ENCODE measurements at regions not wholly inside any gene's neighbourhood (a gene's known extent, or its start where the extent isn't known, plus 50 kb on each side); places are given as distances from the start of the nearest gene placed in this dataset.
"Not testable (repeated sequence)": the region's sequence is repeated elsewhere in the genome, so short reads cannot be mapped to it uniquely, and the experiment has no call there.

DNA sequence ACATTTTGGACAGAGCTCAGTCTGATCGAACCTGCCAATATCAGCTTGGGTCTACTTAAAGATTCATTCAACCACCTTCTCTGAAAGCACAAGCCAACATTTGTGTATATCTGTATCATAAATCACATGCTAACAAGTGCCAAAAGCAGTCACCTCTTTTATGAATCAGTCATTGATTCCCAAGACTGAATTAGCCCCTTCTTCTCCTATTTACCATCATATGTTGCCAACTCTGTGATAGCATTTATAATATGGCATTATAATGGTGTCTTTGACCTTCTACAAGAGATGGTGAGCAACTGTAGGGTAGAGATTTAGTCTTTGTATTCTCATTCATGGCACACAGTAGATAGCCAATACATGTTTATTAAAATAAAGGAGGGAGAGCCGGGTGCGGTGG is 61.4 kb downstream of the DDX53 start:
- DNase-seq, result no peak

DNA sequence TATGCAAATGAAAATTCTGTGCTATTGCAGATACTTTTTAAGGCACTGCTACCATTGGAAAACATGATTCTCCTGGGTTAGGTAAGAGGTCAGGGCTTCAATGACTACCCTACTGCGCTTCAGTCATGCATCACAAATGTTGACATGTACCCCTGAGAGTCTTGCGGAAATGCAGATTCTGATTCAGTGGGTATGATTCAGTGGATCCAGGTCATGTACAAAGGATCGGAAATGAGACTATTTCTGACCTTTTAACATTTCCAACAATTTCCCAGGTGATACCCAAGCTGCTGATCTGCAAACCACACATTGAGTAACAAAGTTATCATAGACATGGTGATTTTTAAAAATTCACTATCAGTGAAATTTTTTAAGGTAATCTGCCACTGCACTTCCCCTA is 62.6 kb downstream of the DDX53 start:
- no peak for DNase-seq

DNA sequence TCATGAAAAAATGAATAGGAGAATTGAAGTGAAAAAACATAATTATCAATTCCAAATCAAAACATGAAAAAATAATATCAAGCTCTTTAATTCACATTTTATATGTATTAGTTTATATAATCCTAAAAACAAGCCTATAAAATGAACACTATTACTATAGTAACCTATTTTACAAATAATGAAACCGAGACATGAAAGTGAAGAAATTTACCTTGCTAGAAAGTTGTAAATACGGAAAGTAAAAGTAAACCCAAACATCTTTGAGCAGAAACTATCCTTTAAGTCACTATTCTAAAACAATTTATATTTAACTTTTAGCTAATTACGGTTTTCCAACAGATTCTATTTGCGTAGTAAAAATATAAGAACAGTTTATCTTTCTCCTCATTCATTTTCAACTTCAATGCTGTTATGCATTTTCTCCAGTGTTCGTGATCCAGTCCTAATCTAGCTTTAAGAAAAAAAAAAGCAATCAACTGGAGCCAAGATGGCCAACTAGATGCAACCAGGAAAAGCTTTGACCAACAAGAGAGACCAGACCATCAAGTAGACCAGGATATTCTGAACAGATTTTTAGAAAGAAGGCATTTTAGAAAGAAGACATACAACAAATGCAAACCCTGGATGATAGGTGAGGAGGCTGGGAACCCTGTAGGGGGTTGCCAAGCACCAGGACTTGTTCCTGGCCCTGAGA is 67.0 kb downstream of the DDX53 start:
- no peak for DNase-seq

- not testable (repeated sequence) for DNase-seq
Measured at GRCh38 chrX:23075461-23075860, 75.7 kb downstream of the DDX53 start.

DNA sequence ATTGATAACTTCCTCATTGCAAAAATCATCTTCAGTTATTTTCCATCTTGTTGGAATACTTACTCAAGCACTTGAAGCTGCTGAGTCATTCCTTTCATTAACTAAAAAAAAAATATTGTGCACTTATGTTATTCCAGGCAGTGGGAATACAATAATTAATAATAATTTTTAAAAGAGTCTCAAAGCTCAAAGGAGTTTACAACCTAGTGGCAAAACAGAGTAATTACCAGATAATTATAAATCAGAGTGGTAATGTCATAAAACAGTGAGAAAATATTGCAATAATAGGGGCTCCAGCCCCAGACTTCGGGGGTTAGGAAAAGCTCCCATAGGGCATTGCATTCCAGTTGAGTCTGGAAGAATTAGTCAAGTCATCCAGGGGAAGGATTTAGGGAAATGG is 79.6 kb downstream of the DDX53 start:
- DNase-seq, result no peak

DNA sequence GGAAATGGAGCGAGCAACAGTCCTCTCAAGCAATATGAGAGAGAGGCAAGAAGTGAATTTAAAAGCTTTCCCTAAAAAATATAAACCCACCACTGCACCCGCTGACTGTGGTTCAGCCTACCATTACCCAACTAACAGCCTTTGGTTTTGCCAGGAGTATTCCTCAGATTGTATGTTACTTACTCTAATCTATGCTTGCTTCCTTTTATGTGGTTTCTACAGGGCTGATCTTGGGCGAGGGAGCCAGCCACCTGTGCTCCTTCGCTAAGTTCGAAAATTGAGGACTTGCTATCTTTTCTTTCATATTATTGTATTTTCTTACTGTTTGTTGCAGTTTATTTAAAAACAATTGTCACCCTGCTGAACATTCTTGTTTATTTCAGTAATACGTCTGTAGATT is 101.1 kb downstream of the DDX53 start:
- DNase-seq, result no peak

DNA sequence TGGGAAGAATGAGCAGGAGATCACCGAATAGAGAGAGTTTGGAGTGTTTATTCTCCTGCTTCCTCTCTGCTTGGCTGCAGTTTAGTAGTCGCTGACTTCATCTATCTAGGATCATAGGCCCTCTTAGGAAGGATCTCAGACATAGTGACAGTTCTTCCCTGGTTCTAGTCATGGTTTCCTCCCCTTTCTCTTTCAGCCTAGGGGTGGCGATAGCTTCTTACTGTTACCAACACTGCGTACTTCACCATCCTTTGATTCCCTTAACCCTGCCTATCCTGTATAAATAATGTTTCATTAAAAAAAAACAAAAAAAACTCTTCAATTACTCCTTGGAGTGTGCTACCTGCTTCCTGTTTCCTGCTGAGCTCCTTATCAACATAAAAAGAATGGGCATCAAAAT is 103.8 kb downstream of the DDX53 start:
- DNase-seq, result no peak

- DNase-seq, result no peak
Measured at GRCh38 chrX:23114241-23114640, 114.5 kb downstream of the DDX53 start.

- DNase-seq, result no peak
Measured at GRCh38 chrX:23115651-23116050, 115.9 kb downstream of the DDX53 start.

- DNase-seq, result no peak
Measured at GRCh38 chrX:23118163-23118562, 118.4 kb downstream of the DDX53 start.

DNA sequence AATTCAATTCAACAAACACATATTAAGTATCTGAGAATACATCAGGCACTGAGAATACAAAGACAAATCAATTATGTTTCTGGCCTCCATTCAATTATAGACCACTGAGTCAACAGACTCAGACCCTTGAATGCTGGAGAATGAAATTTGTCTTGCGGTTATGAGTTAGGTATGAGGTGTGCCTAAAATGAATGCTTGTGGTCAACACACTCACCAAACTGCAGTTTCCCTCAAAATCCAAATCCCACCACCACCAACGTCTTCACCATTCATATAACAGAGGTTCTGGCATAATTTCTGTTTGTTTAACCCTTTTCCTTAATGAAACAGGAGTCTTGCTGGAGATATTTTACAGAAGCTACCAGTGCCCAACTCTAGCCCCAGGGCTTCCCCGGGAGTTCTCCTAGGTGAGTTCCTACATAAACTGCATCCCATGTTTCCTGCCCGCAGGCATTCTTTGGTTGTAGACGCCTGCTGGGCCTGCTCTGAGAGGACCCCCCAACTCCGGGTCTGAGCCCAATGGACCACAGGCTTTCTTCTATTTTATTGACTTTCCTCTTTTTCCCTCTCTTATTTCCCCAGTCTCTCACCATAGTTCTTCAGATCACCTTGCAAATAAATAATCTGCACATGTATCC is 119.2 kb downstream of the DDX53 start:
- no peak for DNase-seq

DNA sequence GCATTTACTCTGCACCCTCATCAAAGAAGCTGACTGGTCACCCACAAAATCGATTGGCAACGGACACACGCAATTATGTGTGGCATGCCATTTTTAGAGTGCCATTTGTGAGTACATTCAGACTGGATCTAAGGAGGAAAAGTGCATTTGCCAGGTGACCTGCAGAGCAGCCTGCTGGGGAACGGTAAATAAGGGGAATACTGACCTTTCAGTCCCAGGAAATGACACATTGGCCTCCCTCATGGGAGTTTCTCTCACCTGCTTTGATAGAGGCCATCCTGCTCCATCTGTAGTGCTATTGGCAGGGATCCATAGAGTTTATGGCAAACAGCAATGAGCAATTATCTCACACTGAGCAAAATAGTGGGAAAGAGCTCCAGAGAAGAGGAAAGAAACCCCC is 127.8 kb downstream of the DDX53 start:
- no peak for DNase-seq

GRCh38 chrX:23133551-23133950 is 133.8 kb downstream of the DDX53 start:
- DNase-seq, result no peak

- peak; percentile 38 for DNase-seq
Measured at GRCh38 chrX:23134136-23134535, 134.4 kb downstream of the DDX53 start.

- no peak for DNase-seq
Measured at GRCh38 chrX:23136816-23137215, 137.1 kb downstream of the DDX53 start.

- DNase-seq, result no peak
Measured at GRCh38 chrX:23168291-23168690, 166.4 kb upstream of the PTCHD1 start.

DNA sequence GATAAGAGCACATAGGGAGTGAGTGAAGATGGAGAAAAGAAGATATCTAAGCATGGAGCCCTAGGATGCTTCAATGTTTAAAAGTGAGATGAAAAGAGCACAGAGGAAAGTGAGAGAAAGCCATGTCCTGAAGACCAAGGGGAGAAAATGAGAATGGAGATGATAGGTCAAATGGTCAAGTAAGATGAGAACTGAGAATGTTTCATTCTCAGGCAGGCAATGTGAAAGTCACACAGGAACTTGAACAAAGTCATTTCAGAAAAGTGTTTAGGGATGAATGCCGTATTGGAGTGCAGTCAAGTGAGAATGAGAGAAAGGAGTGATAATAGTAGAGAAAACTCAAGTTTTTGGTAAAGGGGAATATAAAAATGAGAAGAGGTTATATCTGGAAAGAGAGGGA is 148.7 kb upstream of the PTCHD1 start:
- no peak for DNase-seq

- no peak for DNase-seq
Measured at GRCh38 chrX:23187819-23188218, 146.8 kb upstream of the PTCHD1 start.

GRCh38 chrX:23194885-23195554 is 139.6 kb upstream of the PTCHD1 start:
- peak; percentile 18 for DNase-seq

- peak; percentile 47 for DNase-seq
Measured at GRCh38 chrX:23195761-23196160, 138.9 kb upstream of the PTCHD1 start.

DNA sequence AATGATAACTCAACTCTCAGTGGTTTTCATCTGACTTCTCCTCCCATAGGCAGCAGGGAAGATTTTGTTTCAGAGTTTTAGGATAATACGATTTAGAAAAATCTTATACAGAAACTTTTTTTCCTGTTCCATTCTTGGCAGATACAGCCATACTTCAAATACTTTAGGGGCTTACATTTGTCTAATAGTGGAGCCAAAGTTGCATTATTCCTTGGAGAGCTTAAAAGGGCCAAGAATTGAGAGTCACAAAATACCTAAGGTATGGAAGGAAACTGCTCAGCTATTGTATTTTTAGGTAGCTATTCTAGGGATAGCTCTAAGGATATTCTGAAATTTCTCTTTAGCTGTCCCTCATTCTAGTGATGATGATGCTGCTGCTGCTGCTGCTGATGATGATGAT is 132.9 kb upstream of the PTCHD1 start:
- DNase-seq, result peak; percentile 12

- DNase-seq, result no peak
Measured at GRCh38 chrX:23202326-23202725, 132.3 kb upstream of the PTCHD1 start.

DNA sequence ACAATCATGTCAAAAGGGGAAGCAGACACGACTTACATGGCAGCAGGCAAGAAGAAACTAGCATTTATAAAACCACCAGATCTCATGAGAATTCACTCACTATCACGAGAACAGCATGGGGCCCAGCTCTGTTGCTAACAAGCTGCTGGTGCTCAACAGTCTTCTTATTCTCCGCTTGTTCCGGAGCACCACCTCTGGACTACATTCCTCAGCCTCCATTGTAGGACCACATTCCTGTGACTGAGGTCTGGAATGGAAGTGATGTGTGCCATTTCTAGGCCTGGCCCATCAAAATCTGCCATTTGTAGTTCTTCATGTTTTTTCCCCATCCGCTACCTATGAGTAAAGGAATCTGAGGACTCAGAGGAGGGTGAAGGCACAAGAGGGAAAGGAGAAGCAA is 111.5 kb upstream of the PTCHD1 start:
- no peak for DNase-seq

DNA sequence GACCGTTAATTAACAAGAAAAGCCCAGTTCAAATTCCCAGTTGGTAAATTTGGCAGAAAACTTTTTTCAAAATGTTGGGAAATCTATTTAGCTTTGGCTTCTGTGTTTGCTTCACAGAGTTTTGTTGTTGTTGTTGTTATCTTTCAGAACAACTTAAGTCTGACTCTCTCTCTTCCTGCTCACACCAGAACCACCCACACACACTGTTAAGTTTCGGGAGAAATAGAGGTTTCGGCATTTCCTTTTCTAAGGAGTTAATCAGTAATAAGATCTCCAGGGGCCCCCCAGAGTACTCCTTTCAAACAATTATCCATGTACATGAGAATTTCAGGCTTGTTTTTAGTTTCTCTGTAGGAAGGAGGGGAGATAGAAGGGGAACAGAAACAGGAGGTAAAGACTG is 106.2 kb upstream of the PTCHD1 start:
- DNase-seq, result no peak
